GM12865 (cell line): ENCODE measurements at regions not wholly inside any gene's neighbourhood (a gene's known extent, or its start where the extent isn't known, plus 50 kb on each side); places are given as distances from the start of the nearest gene placed in this dataset.
"Not testable (repeated sequence)": the region's sequence is repeated elsewhere in the genome, so short reads cannot be mapped to it uniquely, and the experiment has no call there.

Experiments
- DNase-seq: peaks from one replicate; pipeline ENCODE4 v3.0.0; 2010; ENCODE audit warnings: low read depth
- H3K4me3 ChIP-seq: 2 replicates; pipeline ENCODE4 v1.5.1; 2011; ENCODE audit warnings: mild to moderate bottlenecking, low read depth, low read length, control low read depth
- CTCF ChIP-seq: IDR thresholded peaks from 2 replicates; pipeline ENCODE4 v1.5.1; 2011; ENCODE audit warnings: low read length, control low read depth, low read depth, inconsistent platforms; ENCODE audit not compliant: insufficient read depth; ENCODE audit errors: missing control alignments

GRCh38 chr4:100340512-100341485, 150.5 kb upstream of the DDIT4L start:
- no peak for TF ChIP-seq CTCF
- no peak for DNase-seq

GRCh38 chr4:100339870-100340269, 149.6 kb upstream of the DDIT4L start:
- no peak for DNase-seq
- TF ChIP-seq CTCF = no peak

More at GRCh38 chr4:100340512-100341485, 150.5 kb upstream of the DDIT4L start:
- H3K4me3 ChIP-seq = no peak overlapping the region

GRCh38 chr4:100333491-100333890, 143.2 kb upstream of the DDIT4L start:
- H3K4me3 ChIP-seq, DNase-seq: not testable (repeated sequence)

More at GRCh38 chr4:100339870-100340269, 149.6 kb upstream of the DDIT4L start:
- H3K4me3 ChIP-seq = no peak overlapping the region

- no peak overlapping the region for H3K4me3 ChIP-seq
- no peak for DNase-seq
- no peak for TF ChIP-seq CTCF
Measured at GRCh38 chr4:100317032-100317864, 127.0 kb upstream of the DDIT4L start.

- TF ChIP-seq CTCF = no peak
- DNase-seq = no peak
- H3K4me3 ChIP-seq = no peak overlapping the region
Measured at GRCh38 chr4:100314057-100314456, 123.8 kb upstream of the DDIT4L start.

GRCh38 chr4:100312615-100313350, 122.5 kb upstream of the DDIT4L start:
- no peak for TF ChIP-seq CTCF
- no peak for DNase-seq
- H3K4me3 ChIP-seq = no peak overlapping the region
